ENCODE measurements at regions not wholly inside any gene's neighbourhood (a gene's known extent, or its start where the extent isn't known, plus 50 kb on each side); places are given as distances from the start of the nearest gene placed in this dataset.

DNA sequence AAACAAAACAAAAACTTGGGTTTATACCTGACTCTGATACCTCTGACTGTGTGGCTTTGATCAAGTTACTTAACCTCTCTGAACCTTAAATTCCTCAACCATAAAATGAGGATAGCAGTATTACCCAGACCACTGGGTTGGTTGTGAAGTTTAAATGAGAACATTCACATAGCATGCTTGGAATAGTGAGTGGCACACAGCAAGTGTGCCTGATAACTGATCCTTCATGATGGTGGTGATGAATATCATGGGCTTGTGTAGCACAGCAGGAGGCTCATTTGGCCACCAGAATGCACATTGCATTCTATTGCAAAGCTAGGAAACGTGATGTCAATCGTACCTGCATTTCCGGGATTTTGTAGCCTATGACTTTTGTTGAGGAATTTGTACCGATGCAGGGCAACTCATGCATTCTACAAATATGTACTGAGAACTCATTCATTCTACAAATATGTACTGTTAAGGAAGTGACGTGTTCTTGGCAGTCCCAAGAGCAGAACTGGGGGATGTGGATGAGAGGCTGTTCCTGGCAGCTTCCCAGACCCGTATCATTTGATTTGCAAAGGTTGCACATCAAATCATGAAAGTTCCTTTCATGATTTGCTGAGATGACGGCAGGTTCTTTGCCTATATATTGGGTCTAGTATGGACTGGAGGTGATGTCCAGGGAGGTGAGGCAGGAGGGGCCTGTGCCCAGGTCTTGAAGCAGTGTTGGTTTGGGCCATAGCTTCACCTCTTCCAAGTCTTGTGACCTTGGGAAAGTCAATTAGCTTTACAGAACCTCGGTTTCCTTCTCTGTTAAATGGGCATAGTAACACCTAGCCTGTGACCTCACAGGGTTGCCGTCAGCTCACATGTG is 94.6 kb upstream of the SMNDC1 start:
- Mint-ChIP-seq H3K27ac (ENCODE audit: unreplicated experiment) (peak overlapping the region; percentile 99), H3K27me3 (ENCODE audit: unreplicated experiment) (no peaks in the 10 kb centered on the region), H3K9me3 (ENCODE audit: low read depth, unreplicated experiment) (no peaks in the 10 kb centered on the region), H3K4me1 (ENCODE audit: low read depth, unreplicated experiment) (peaks cover 50% of the 10 kb centered on the region), H3K36me3 (ENCODE audit: insufficient read depth, unreplicated experiment) (peaks cover 33% of the 10 kb centered on the region), H3K4me3 (ENCODE audit: low read depth, unreplicated experiment) (peak overlapping the region; percentile 60)
- TSS peak; percentile 69 for BruUV-seq (replicated peaks)
- intact Hi-C loops (cut with micrococcal nuclease; ENCODE audit: unreplicated experiment) = loop anchor here (1.0 to 5.0 kb wide), 4 partner anchors 42 to 100 kb away; no protein-coding TSS in a partner anchor
- CTCF ChIA-PET = interaction anchor here (0.8 to 2.3 kb wide), 5 partner anchors 12 to 201 kb away, joined by 4 to 7 read pairs (median 4); no protein-coding TSS in a partner anchor
- TF ChIP-seq CTCF (IDR thresholded peaks at IDR 0.05; ENCODE audit: unreplicated experiment) = no peak
- DNase-seq = peak; percentile 68

DNA sequence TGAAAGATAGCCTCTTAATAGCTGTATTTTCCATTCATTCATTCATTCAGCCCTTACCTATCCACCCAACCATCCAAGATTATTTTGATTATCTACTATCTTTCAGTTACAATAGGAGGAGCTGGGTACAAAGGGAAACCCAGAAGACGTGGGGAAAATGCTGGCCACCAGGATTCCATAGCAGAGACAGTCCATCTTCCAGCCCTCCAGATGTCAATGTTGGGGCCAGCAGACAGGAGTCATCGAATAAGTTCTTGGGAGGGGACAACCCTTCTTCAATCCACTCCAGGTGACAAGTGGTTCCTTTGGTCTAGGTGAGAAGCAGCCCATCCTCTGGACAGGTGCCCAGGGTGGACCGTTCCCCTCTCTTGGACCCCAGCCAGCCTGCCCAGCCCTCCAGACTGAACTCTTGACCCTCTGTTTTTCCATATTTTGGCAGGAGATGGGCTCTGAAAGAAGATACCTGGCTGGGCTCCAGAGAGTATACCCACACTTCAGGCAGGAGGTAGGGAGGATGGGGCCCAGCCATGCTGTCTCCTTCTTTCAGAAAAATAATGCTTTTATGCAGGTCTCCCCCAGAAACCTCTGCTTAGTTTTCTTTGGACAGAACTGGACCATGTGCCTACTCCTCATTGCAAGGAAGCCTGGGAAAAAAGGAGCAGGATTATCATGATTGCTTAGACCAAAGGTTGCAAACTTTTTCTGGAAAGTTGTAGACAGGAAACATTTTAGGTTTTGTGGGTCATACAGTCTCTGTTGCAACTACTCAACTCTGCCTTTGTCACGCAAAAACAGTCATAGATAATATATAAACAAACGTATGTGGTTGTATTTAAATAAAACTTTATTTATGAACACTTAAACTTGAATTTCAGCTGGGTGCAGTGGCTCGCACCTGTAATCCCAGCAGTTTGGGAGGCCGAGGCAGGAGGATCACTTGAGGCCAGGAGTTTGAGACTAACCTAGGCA is 95.5 kb upstream of the SMNDC1 start:
- no peak for TF ChIP-seq CTCF (IDR thresholded peaks at IDR 0.05; ENCODE audit: unreplicated experiment)
- peak overlapping the region; percentile 99 for H3K27ac Mint-ChIP-seq (ENCODE audit: unreplicated experiment)
- no peak overlapping the region for H3K4me3 Mint-ChIP-seq (ENCODE audit: low read depth, unreplicated experiment)
- TSS peak; percentile 91 for BruUV-seq (replicated peaks)
- CTCF ChIA-PET = interaction anchor here (0.8 to 1.3 kb wide), 2 partner anchors 16 to 74 kb away, joined by 4 read pairs; no protein-coding TSS in a partner anchor
- peaks cover 41% of the 10 kb centered on the region for H3K4me1 Mint-ChIP-seq (ENCODE audit: low read depth, unreplicated experiment)
- no peaks in the 10 kb centered on the region for H3K9me3 Mint-ChIP-seq (ENCODE audit: low read depth, unreplicated experiment)
- intact Hi-C loops (cut with micrococcal nuclease; ENCODE audit: unreplicated experiment) = loop anchor here (1.0 to 5.0 kb wide), 4 partner anchors 43 to 99 kb away; no protein-coding TSS in a partner anchor
- H3K27me3 Mint-ChIP-seq (ENCODE audit: unreplicated experiment) = no peaks in the 10 kb centered on the region
- no peak for DNase-seq
- peaks cover 33% of the 10 kb centered on the region for H3K36me3 Mint-ChIP-seq (ENCODE audit: insufficient read depth, unreplicated experiment)

- CTCF ChIA-PET = no interaction called here
- H3K27ac Mint-ChIP-seq (ENCODE audit: unreplicated experiment) = no peak overlapping the region
- TF ChIP-seq CTCF (IDR thresholded peaks at IDR 0.05; ENCODE audit: unreplicated experiment) = no peak
- no peak overlapping the region for H3K4me3 Mint-ChIP-seq (ENCODE audit: low read depth, unreplicated experiment)
- intact Hi-C loops (cut with micrococcal nuclease; ENCODE audit: unreplicated experiment) = no loop called here
- DNase-seq = no peak
- no peaks in the 10 kb centered on the region for H3K9me3 Mint-ChIP-seq (ENCODE audit: low read depth, unreplicated experiment)
- no peaks in the 10 kb centered on the region for H3K27me3 Mint-ChIP-seq (ENCODE audit: unreplicated experiment)
- BruUV-seq (replicated peaks) = no TSS peak
- H3K4me1 Mint-ChIP-seq (ENCODE audit: low read depth, unreplicated experiment) = peaks cover 41% of the 10 kb centered on the region
- H3K36me3 Mint-ChIP-seq (ENCODE audit: insufficient read depth, unreplicated experiment) = peaks cover 27% of the 10 kb centered on the region
These were observed 96.2 kb upstream of the DUSP5 start for GRCh38 chr10:110401401-110402076.

GRCh38 chr10:110402077-110402416 is 95.7 kb upstream of the DUSP5 start:
- Mint-ChIP-seq H3K27me3 (ENCODE audit: unreplicated experiment) (no peaks in the 10 kb centered on the region), H3K27ac (ENCODE audit: unreplicated experiment) (peak overlapping the region; percentile 76), H3K9me3 (ENCODE audit: low read depth, unreplicated experiment) (no peaks in the 10 kb centered on the region), H3K4me1 (ENCODE audit: low read depth, unreplicated experiment) (peaks cover 45% of the 10 kb centered on the region), H3K36me3 (ENCODE audit: insufficient read depth, unreplicated experiment) (peaks cover 27% of the 10 kb centered on the region), H3K4me3 (ENCODE audit: low read depth, unreplicated experiment) (no peak overlapping the region)
- CTCF ChIA-PET = no interaction called here
- no TSS peak for BruUV-seq (replicated peaks)
- no peak for DNase-seq
- no peak for TF ChIP-seq CTCF (IDR thresholded peaks at IDR 0.05; ENCODE audit: unreplicated experiment)
- intact Hi-C loops (cut with micrococcal nuclease; ENCODE audit: unreplicated experiment) = no loop called here
